Stimulated activated CD4-positive, alpha-beta T cell treated with anti-CD3 and anti-CD28 coated beads, Interleukin-2, amount 100 ng/mL, for 4 hours (primary cell): ENCODE measurements at regions not wholly inside any gene's neighbourhood (a gene's known extent, or its start where the extent isn't known, plus 50 kb on each side); places are given as distances from the start of the nearest gene placed in this dataset.

Experiments used
- DNase-seq: peaks from one replicate; pipeline ENCODE4 v3.0.0-alpha.2; 2020; ENCODE audit warnings: low read depth

GRCh38 chr9:119639287-119639955 lies 270.2 kb upstream of the BRINP1 start:
- DNase-seq = no peak

DNA sequence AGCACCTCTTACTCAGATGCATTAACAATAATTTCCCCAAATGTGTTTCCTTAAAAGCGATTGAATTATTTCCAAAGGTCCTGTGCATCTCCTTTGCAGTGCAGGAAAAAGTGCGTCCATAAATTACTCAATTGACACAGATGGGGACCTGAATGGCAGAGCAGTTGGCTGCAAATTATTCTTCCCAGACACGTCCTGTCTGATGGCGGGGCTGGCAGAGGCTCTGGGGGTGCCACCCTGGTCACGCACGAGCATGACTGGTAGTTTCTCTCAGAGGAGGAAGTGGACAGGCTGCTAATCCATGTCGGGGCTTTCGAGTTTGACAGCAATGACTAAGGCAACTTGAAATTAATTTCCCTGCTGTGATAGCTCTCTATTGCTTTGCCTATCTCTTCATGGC lies 264.8 kb upstream of the BRINP1 start:
- DNase-seq = no peak

DNA sequence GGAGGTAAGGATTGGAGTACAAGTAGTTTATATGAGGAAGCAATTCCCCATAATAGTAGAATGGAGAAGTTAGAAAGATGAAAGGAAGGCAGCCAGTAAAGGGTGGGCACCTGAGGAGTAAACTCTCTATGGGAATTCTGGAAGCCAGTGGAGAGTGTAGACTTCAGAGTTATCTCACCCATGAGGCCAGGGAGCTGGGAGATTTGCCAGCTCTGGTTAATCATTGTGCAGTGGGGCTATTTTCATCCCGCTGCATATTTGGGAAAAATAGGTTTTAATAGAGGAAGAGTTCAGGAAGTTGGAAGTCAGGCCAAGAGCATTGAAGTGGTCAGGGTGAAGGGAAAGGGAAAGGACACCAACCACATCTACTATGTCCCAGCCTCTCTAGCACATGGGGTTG lies 242.3 kb upstream of the BRINP1 start:
- no peak for DNase-seq

GRCh38 chr9:119609277-119609971 lies 240.2 kb upstream of the BRINP1 start:
- no peak for DNase-seq

GRCh38 chr9:119601632-119602031 lies 232.4 kb upstream of the BRINP1 start:
- DNase-seq = no peak

- no peak for DNase-seq
Observed at GRCh38 chr9:119597499-119597898, 228.3 kb upstream of the BRINP1 start.

- DNase-seq = no peak
Observed at GRCh38 chr9:119596703-119597102, 227.5 kb upstream of the BRINP1 start.

DNA sequence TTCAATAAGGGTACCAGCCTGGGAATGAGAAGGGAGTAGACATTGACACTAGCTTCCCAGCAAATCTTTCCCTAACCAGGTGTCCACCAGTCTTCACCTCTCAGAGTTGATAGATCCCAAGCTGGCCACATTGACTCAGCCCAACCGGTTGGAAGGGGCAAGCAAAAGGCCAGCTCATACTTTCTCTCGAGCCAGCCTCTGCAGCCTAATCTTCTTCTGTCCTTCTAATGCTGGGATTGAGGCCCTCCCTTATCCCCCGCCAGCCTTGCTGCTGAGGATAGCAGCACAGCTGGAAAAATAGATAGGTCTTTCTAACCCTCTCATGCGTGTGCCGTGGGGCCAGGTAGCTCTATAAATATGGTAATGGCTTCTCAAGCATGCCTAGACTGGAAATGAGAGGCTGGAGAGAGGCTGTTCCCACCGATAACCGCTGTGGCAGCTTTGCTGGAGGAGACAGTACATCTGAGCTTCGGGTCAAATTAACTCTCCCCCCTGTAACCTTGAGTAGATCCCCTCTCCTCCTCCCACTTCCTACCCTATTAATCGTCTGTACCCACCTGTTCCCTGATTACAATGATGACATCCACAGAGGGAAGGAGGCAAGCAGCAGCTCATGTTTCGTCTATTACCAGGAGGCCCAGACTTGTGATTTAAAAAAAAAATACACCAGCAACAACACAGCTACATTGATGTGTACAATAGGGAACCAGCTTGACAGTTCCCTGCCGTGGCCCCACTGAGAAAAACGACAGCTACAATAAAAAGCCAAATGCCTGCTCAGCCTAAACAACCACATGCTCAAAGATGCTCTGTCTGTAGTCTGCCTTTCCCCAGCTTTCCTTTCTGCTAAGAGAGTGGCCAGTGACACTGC lies 219.9 kb upstream of the BRINP1 start:
- DNase-seq = no peak

- no peak for DNase-seq
Observed at GRCh38 chr9:119577881-119578280, 208.6 kb upstream of the BRINP1 start.

GRCh38 chr9:119559986-119560385 lies 190.8 kb upstream of the BRINP1 start:
- DNase-seq = no peak

DNA sequence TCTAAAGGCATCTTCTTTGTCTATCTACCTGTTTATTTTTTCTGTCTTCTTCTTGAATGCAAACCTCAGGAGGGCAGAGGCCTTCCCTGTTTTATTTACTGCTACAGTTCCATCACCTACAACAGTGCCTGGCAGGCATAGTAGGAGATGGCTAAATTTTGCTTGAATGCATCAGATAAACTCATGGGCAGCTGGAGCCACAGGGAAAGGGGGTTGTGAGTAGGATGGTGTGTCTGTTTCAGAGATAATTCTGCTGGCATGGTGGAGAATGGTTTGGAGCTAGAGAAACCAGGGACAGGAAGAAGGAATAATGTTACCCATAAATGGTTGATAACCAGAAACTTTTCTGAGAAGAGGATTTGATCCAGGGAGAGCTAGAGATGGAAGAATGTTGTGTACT lies 189.8 kb upstream of the BRINP1 start:
- no peak for DNase-seq

DNA sequence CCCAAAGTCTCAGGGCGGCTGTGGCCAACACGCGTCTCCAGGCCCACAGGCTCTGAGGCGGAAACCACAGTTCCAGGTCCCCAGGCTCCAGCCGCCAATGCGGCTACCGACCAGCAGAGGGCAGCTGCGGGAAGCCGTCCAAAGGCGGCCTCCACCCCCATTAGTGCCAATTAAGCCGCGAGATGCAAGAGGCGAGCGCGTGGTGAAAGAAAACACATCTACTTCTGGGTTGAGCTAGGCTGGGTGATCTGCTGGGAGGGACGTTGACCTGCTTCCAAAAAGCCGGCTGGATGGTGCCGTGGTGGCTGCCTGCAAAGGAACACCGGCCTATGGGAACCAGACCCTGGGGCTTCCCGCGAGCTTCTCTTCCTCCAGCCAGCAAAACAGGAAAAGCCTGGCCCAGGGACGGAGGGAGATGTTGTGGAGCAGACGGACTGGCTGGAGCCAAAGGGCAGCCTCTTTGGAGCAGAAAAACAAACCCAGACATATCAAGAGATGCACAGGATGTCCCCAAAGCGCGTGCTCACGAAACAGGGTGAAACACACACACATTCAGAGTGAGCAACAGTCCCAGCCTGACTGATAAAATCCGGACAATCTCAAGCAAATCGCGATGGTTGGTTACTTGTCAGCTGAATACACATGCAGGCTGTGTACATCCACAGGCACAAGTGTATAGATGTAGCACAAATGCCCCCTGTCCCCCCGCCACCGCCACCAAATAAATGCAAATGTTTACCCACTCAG lies 187.1 kb upstream of the BRINP1 start:
- no peak for DNase-seq

DNA sequence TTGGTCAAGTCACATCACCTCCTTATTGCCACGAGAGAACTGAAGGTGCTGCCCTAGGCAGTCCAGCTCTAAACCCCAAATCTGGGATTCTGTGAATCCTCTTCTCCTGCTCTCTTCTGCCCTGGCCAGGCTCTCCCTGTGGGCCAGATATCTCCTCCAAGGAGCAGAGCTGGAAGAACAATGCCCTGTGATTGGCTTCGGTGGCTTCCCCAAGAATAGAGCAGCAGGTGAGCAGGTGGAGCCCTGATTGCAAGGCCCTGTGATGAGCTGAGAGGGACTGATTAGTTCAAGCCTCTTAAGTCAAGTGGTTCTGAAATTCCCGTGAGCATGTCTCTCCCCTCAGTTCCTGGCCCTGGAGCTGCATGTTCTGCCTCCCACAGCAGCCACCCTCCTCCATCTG lies 175.3 kb upstream of the BRINP1 start:
- DNase-seq = no peak

- DNase-seq = no peak
Observed at GRCh38 chr9:119537138-119537537, 167.9 kb upstream of the BRINP1 start.

DNA sequence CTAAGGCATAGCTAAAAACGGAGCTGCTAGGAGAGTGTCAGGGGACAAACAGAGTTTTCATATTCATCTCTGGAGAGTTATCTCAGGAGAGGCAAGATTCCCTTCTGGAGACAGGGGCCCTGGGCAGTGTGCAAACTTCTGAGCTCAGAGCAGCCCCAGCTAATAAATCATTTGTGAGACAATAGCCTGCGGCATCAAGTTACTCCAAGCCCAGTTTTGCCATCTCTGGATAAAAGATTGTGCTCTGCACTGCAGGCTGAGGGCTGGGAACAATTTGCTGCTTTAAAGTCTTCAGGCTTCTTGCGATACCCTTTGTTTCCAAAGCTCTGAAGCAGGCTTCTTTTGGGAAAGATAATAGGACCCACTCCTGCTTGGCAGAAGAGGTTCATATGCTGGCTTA lies 164.3 kb upstream of the BRINP1 start:
- no peak for DNase-seq

- DNase-seq = no peak
Observed at GRCh38 chr9:119526698-119527097, 157.5 kb upstream of the BRINP1 start.

GRCh38 chr9:119523508-119523907 lies 154.3 kb upstream of the BRINP1 start:
- DNase-seq = no peak

DNA sequence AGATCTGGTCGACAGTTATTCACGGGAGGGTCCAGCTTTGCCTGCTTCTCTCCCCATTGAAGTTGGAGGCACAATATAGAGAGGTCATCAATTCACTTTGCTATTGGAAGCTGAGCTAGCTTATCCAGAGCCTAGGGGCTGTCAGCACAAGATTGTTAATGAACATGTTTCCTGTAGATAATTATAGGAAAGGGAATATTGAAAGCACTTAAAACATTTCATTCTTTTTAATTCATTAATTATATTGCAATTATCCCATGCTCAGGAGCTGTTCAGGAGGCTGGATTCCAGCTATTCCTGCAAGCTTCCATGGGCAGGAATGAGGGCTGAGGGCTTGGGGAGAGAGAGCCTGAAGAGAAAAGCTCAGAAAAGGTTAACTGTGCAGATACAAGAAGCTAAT lies 153.1 kb upstream of the BRINP1 start:
- DNase-seq = no peak

GRCh38 chr9:119509291-119509905 lies 140.2 kb upstream of the BRINP1 start:
- DNase-seq = no peak

DNA sequence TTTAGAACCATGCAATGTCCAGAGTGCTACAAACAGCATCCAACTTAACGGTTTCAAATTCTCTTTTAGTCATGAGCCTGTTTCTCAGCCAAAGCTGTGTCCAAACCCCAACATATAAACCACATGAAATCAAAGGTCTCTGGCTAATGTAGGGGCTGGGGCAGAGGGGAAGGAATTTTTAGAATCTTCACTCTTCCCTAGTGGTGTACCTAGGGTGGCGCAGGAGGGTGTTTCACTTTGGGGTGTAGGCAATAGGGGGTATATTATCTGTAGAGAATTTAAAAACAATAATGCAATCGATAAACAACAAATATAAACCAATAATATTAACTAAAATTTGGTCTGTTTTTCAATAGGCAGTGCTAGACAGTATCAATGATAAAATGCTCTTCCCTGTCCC lies 132.1 kb upstream of the BRINP1 start:
- DNase-seq = no peak

DNA sequence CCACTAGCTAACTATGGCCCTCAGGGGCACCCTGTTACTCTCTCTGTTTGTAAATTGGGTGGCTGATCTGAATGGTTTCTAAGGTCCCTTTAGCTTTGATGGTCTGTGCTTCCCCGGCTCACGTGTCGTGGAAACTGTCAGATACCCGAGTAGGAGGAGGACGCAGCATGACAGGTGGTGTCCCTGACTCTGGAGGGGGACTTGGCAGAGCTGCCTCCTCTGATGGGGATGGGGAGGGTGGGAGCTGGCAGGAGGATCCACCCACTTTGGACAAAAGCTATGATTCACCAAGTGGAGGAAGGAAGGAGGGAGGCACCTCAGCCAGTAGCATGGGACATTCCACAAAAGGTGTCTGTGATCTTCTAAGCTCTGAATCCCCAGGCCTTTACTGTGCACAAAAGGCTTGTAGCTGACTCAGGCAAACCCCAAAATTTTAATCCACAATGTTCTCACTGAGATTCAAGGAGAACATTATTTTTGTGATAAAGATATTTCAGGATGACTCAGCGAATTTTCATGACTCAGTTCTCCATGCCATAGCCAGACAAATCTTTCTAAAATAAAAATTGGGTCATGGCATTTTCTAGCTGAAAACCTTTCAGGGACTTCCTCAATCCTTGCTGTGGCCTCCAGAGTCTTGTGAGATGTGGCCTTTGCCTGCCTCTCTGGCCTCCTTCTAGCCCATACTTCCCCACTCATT lies 131.0 kb upstream of the BRINP1 start:
- no peak for DNase-seq
